Smooth muscle cell (in vitro differentiated cells): ENCODE measurements at regions not wholly inside any gene's neighbourhood (a gene's known extent, or its start where the extent isn't known, plus 50 kb on each side); places are given as distances from the start of the nearest gene placed in this dataset.

Experiments
- DNase-seq: peaks from one replicate; lab custom pipeline; 2025; ENCODE audit not compliant: unreplicated experiment; lab: John Stamatoyannopoulos, UW
- H2AFZ ChIP-seq: fragments of 200-600 bp; sonication (generic); 2 replicates; pipeline ENCODE4 v1.6.0; 2016; ENCODE audit warnings: antibody characterized with exemption, low read depth, mild to moderate bottlenecking
- H3F3A ChIP-seq: fragments of 200-600 bp; sonication (generic); 2 replicates; pipeline ENCODE4 v1.6.0; 2017; ENCODE audit warnings: antibody characterized with exemption, low read depth
- H3K27ac ChIP-seq: fragments of 200-600 bp; sonication (generic); 2 replicates; pipeline ENCODE4 v1.5.1; 2016; ENCODE audit warnings: low read depth, mild to moderate bottlenecking
- H3K27me3 ChIP-seq: fragments of 200-600 bp; sonication (generic); 2 replicates; pipeline ENCODE4 v1.6.1; 2016; ENCODE audit warnings: low read depth, mild to moderate bottlenecking
- H3K36me3 ChIP-seq: fragments of 200-600 bp; sonication (generic); 2 replicates; pipeline ENCODE4 v1.5.1; 2016; ENCODE audit warnings: low read depth
- H3K4me1 ChIP-seq: fragments of 200-600 bp; sonication (generic); 2 replicates; pipeline ENCODE4 v1.5.1; 2016; ENCODE audit warnings: low read depth
- H3K4me2 ChIP-seq: fragments of 200-600 bp; sonication (generic); 2 replicates; pipeline ENCODE4 v1.6.0; 2016; ENCODE audit warnings: mild to moderate bottlenecking
- H3K4me3 ChIP-seq: fragments of 200-600 bp; sonication (generic); 2 replicates; pipeline ENCODE4 v1.5.1; 2016; ENCODE audit warnings: mild to moderate bottlenecking
- H3K79me2 ChIP-seq: fragments of 200-600 bp; sonication (generic); 2 replicates; pipeline ENCODE4 v1.6.0; 2016; ENCODE audit warnings: low read depth, mild to moderate bottlenecking
- H3K9ac ChIP-seq: fragments of 200-600 bp; sonication (generic); 2 replicates; pipeline ENCODE4 v1.6.0; 2016; ENCODE audit warnings: low read depth
- H3K9me3 ChIP-seq: fragments of 200-600 bp; sonication (generic); replicated peaks from 2 replicates; pipeline ENCODE4 v1.5.1; 2016; ENCODE audit warnings: low read depth
- H4K20me1 ChIP-seq: fragments of 200-600 bp; sonication (generic); 2 replicates; pipeline ENCODE4 v1.6.0; 2016; ENCODE audit warnings: low read depth
- CTCF ChIP-seq: fragments of 200-600 bp; sonication (generic); IDR thresholded peaks from 2 replicates; pipeline ENCODE4 v1.5.1; 2017; ENCODE audit warnings: borderline replicate concordance, mild to moderate bottlenecking, antibody characterized with exemption; ENCODE audit not compliant: insufficient read depth, poor library complexity, severe bottlenecking
- WGBS: methylation state at CpG from one replicate; pipeline ENCODE4 v1.1.7; 2016; ENCODE audit warnings: low lambda C conversion rate; 5-methylcytosine and 5-hydroxymethylcytosine counted together

GRCh38 chr4:180292339-180292738 is 1950.9 kb upstream of the TENM3 start:
- no peak for TF ChIP-seq CTCF
- H3K36me3 ChIP-seq, result no peaks in the 10 kb centered on the region
- H3K9me3 ChIP-seq, result no peaks in the 10 kb centered on the region
- no peaks in the 10 kb centered on the region for H3K27me3 ChIP-seq
- H3K79me2 ChIP-seq, result no peaks in the 10 kb centered on the region
- no peaks in the 10 kb centered on the region for H3F3A ChIP-seq
- H2AFZ ChIP-seq, result no peak overlapping the region
- H4K20me1 ChIP-seq, result no peaks in the 10 kb centered on the region
- H3K4me2 ChIP-seq, result no peak overlapping the region
- DNase-seq, result no peak
- 41% methylated on average over 1 of the region's 1 CpG for whole genome bisulfite sequencing
- no peaks in the 10 kb centered on the region for H3K4me1 ChIP-seq
- H3K4me3 ChIP-seq, result no peak overlapping the region
- no peak overlapping the region for H3K27ac ChIP-seq
- H3K9ac ChIP-seq, result no peak overlapping the region

GRCh38 chr4:180296036-180296599 is 1947.1 kb upstream of the TENM3 start:
- no peaks in the 10 kb centered on the region for H3F3A ChIP-seq
- no peak overlapping the region for H3K4me2 ChIP-seq
- 72% methylated on average over 4 of the region's 4 CpGs for WGBS
- no peaks in the 10 kb centered on the region for H3K79me2 ChIP-seq
- H2AFZ ChIP-seq, result no peak overlapping the region
- no peaks in the 10 kb centered on the region for H4K20me1 ChIP-seq
- no peaks in the 10 kb centered on the region for H3K9me3 ChIP-seq
- H3K9ac ChIP-seq, result no peak overlapping the region
- no peaks in the 10 kb centered on the region for H3K27me3 ChIP-seq
- no peak for TF ChIP-seq CTCF
- no peak for DNase-seq
- no peak overlapping the region for H3K27ac ChIP-seq
- no peaks in the 10 kb centered on the region for H3K4me1 ChIP-seq
- no peak overlapping the region for H3K4me3 ChIP-seq
- H3K36me3 ChIP-seq, result no peaks in the 10 kb centered on the region

- Histone ChIP-seq H3K36me3 (no peaks in the 10 kb centered on the region), H3K27ac (no peak overlapping the region), H3K4me2 (no peak overlapping the region), H3K9me3 (no peaks in the 10 kb centered on the region), H3K4me1 (no peaks in the 10 kb centered on the region), H3K4me3 (no peak overlapping the region), H3K27me3 (no peaks in the 10 kb centered on the region), H3K79me2 (no peaks in the 10 kb centered on the region), H4K20me1 (no peaks in the 10 kb centered on the region), H3F3A (no peaks in the 10 kb centered on the region), H2AFZ (no peak overlapping the region), H3K9ac (no peak overlapping the region)
- 70% methylated on average over 4 of the region's 4 CpGs for WGBS
- DNase-seq, result no peak
- no peak for TF ChIP-seq CTCF
These were observed 1938.9 kb upstream of the TENM3 start for GRCh38 chr4:180304321-180304720.

- Histone ChIP-seq H3K4me1 (no peaks in the 10 kb centered on the region), H3K79me2 (no peaks in the 10 kb centered on the region), H3K4me2 (no peak overlapping the region), H3K9ac (no peak overlapping the region), H3F3A (no peaks in the 10 kb centered on the region), H3K4me3 (no peak overlapping the region), H3K27me3 (no peaks in the 10 kb centered on the region), H2AFZ (no peak overlapping the region), H3K27ac (no peak overlapping the region), H4K20me1 (no peaks in the 10 kb centered on the region), H3K9me3 (no peaks in the 10 kb centered on the region), H3K36me3 (no peaks in the 10 kb centered on the region)
- TF ChIP-seq CTCF, result no peak
- WGBS, result 98% methylated on average over 3 of the region's 3 CpGs
- DNase-seq, result no peak
These were observed 1932.6 kb upstream of the TENM3 start for GRCh38 chr4:180310616-180311015.
